Neural crest cell (in vitro differentiated cells): ENCODE measurements at regions not wholly inside any gene's neighbourhood (a gene's known extent, or its start where the extent isn't known, plus 50 kb on each side); places are given as distances from the start of the nearest gene placed in this dataset.

Experiments
- DNase-seq: peaks from one replicate; pipeline ENCODE4 v3.0.0; 2021; ENCODE audit warnings: low read depth, mixed read lengths, low spot score
- H3K27ac Mint-ChIP-seq: one replicate; pipeline ENCODE4 v1.8.0; 2021; ENCODE audit warnings: mild to moderate bottlenecking, mixed read lengths; ENCODE audit not compliant: unreplicated experiment
- H3K27me3 Mint-ChIP-seq: 2 replicates; pipeline ENCODE4 v1.8.0; 2021; ENCODE audit warnings: low read depth, mild to moderate bottlenecking, mixed read lengths
- H3K36me3 Mint-ChIP-seq: 2 replicates; pipeline ENCODE4 v1.8.0; 2021; ENCODE audit warnings: low read depth, mild to moderate bottlenecking, mixed read lengths
- H3K4me1 Mint-ChIP-seq: 2 replicates; pipeline ENCODE4 v1.8.0; 2021; ENCODE audit warnings: mixed read lengths
- H3K4me3 Mint-ChIP-seq: one replicate; pipeline ENCODE4 v1.8.0; 2021; ENCODE audit warnings: mild to moderate bottlenecking, mixed read lengths
- H3K9me3 Mint-ChIP-seq: 2 replicates; pipeline ENCODE4 v1.8.0; 2021; ENCODE audit warnings: mixed read lengths
- CTCF ChIP-seq: fragments of 200-600 bp; sonication (generic); conservative IDR thresholded peaks from 2 replicates; pipeline ENCODE4 v1.5.0; 2021; ENCODE audit warnings: antibody characterized with exemption, mild to moderate bottlenecking

GRCh38 chr4:148680884-148681283 is 238.7 kb upstream of the NR3C2 start:
- H3K27ac Mint-ChIP-seq, result no peak overlapping the region
- DNase-seq, result no peak
- no peak overlapping the region for H3K4me3 Mint-ChIP-seq
- no peaks in the 10 kb centered on the region for H3K27me3 Mint-ChIP-seq
- no peak for TF ChIP-seq CTCF
- no peaks in the 10 kb centered on the region for H3K9me3 Mint-ChIP-seq
- no peaks in the 10 kb centered on the region for H3K4me1 Mint-ChIP-seq
- H3K36me3 Mint-ChIP-seq, result no peaks in the 10 kb centered on the region

- Mint-ChIP-seq H3K36me3 (no peaks in the 10 kb centered on the region), H3K4me3 (no peak overlapping the region), H3K27ac (no peak overlapping the region), H3K27me3 (no peaks in the 10 kb centered on the region), H3K9me3 (no peaks in the 10 kb centered on the region), H3K4me1 (no peaks in the 10 kb centered on the region)
- no peak for TF ChIP-seq CTCF
- no peak for DNase-seq
Measured at GRCh38 chr4:148676344-148676743, 234.1 kb upstream of the NR3C2 start.

- H3K27ac Mint-ChIP-seq, result no peak overlapping the region
- no peaks in the 10 kb centered on the region for H3K36me3 Mint-ChIP-seq
- H3K4me3 Mint-ChIP-seq, result no peak overlapping the region
- no peak for TF ChIP-seq CTCF
- no peaks in the 10 kb centered on the region for H3K9me3 Mint-ChIP-seq
- no peak for DNase-seq
- H3K4me1 Mint-ChIP-seq, result no peaks in the 10 kb centered on the region
- no peaks in the 10 kb centered on the region for H3K27me3 Mint-ChIP-seq
Measured at GRCh38 chr4:148674876-148675275, 232.7 kb upstream of the NR3C2 start.

- H3K4me1 Mint-ChIP-seq, result no peaks in the 10 kb centered on the region
- TF ChIP-seq CTCF, result no peak
- H3K36me3 Mint-ChIP-seq, result no peaks in the 10 kb centered on the region
- no peaks in the 10 kb centered on the region for H3K27me3 Mint-ChIP-seq
- H3K4me3 Mint-ChIP-seq, result no peak overlapping the region
- H3K27ac Mint-ChIP-seq, result no peak overlapping the region
- peaks cover 2% of the 10 kb centered on the region for H3K9me3 Mint-ChIP-seq
- no peak for DNase-seq
Measured at GRCh38 chr4:148664636-148665035, 222.4 kb upstream of the NR3C2 start.

GRCh38 chr4:148654131-148654530 is 211.9 kb upstream of the NR3C2 start:
- Mint-ChIP-seq H3K27me3 (no peaks in the 10 kb centered on the region), H3K4me1 (no peaks in the 10 kb centered on the region), H3K4me3 (no peak overlapping the region), H3K36me3 (no peaks in the 10 kb centered on the region), H3K9me3 (no peaks in the 10 kb centered on the region), H3K27ac (no peak overlapping the region)
- no peak for DNase-seq
- TF ChIP-seq CTCF, result no peak

GRCh38 chr4:148653681-148654080 is 211.5 kb upstream of the NR3C2 start:
- no peak for TF ChIP-seq CTCF
- Mint-ChIP-seq H3K27ac (no peak overlapping the region), H3K9me3 (no peaks in the 10 kb centered on the region), H3K36me3 (no peaks in the 10 kb centered on the region), H3K4me1 (no peaks in the 10 kb centered on the region), H3K4me3 (no peak overlapping the region), H3K27me3 (no peaks in the 10 kb centered on the region)
- no peak for DNase-seq
